Body of pancreas (tissue), 4 donors: ENCODE measurements at regions not wholly inside any gene's neighbourhood (a gene's known extent, or its start where the extent isn't known, plus 50 kb on each side); places are given as distances from the start of the nearest gene placed in this dataset.

Experiments
- POLR2A ChIP-seq, 3 donors: fragments of 450-650 bp; IDR thresholded peaks; one replicate each; pipeline ENCODE4 v1.6.1; 2016; ENCODE audit warnings: antibody characterized with exemption in 3 of 3, mild to moderate bottlenecking in 2 of 3
- TF ChIP-seq, protein P1 (sequence below), 7 experiments: fragments of 450-650 bp in 4 of 7; fragments of 200-600 bp in 3 of 7; sonication (generic) in 3 of 7; IDR thresholded peaks; one replicate each; pipeline ENCODE4 v1.5.1; 2016 to 2019; ENCODE audit warnings: antibody characterized with exemption in 7 of 7

- no peak for TF ChIP-seq POLR2A (IDR thresholded peaks at IDR 0.05)
- TF ChIP-seq, protein P1, sequence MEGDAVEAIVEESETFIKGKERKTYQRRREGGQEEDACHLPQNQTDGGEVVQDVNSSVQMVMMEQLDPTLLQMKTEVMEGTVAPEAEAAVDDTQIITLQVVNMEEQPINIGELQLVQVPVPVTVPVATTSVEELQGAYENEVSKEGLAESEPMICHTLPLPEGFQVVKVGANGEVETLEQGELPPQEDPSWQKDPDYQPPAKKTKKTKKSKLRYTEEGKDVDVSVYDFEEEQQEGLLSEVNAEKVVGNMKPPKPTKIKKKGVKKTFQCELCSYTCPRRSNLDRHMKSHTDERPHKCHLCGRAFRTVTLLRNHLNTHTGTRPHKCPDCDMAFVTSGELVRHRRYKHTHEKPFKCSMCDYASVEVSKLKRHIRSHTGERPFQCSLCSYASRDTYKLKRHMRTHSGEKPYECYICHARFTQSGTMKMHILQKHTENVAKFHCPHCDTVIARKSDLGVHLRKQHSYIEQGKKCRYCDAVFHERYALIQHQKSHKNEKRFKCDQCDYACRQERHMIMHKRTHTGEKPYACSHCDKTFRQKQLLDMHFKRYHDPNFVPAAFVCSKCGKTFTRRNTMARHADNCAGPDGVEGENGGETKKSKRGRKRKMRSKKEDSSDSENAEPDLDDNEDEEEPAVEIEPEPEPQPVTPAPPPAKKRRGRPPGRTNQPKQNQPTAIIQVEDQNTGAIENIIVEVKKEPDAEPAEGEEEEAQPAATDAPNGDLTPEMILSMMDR (IDR thresholded peaks at IDR 0.05), result no peak
Observed at GRCh38 chr5:4345850-4346249, 750.2 kb downstream of the IRX1 start.
